ENCODE measurements at regions not wholly inside any gene's neighbourhood (a gene's known extent, or its start where the extent isn't known, plus 50 kb on each side); places are given as distances from the start of the nearest gene placed in this dataset.

- no peak for DNase-seq
These were observed 93.3 kb upstream of the SLC44A1 start for GRCh38 chr9:105150991-105151685.

DNA sequence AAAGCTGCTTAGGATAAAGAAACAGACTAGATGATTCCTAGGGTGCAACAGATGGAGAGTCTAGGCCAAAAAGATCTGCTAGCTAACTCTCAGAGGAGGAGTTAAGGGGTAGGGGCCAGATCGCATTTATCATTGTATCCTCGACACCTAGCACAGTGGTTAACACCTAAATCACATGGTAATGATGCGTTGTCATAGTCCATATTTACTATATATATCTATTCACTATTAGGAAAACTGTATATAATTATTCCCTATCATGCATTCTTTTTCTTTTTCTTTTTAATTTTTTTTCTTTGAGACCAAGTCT is 92.8 kb upstream of the SLC44A1 start:
- DNase-seq: no peak

- DNase-seq: peak in 1 of 2 donors; percentile 8
These were observed 89.7 kb upstream of the SLC44A1 start for GRCh38 chr9:105154723-105155191.

DNA sequence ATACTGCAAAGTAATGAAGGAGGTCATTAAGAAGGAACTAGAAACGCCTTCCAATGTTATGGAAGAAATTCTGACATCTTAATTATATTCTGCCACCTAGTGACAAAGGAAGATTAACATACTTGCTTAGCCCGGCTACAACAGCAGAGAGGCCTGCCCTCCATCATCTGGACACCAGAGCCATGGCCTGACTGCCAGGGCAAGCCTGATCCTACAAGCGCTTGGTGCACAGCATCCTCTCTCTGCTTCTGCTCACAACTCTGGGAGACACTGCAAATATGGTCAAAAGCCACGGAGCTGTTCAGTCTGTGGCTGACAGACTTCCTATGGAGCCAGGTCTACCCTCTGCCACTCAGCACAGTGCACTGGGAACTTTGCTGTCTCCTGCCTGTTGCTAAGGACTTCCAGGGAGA is 87.3 kb upstream of the SLC44A1 start:
- peak; percentile 13 to 39 for DNase-seq

DNA sequence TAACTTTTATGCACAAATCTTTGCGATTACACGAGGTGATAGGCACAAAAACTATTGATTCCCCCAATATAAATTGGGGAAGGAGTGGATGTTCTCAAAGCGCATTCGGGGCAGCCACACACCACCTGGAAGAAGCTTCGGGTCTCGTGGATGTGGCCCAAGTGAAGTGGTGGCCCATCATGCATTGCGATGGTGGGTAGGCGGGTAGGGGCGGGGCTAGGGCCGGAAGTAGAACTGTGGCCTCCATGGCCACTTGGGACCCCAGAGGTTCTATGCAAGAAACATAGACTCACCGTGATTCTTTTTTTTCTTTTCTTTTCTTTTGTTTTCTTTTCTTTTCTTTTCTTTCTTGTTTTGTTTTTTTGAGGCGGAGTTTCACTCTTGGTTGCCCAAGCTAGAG is 86.4 kb upstream of the SLC44A1 start:
- no peak for DNase-seq

DNA sequence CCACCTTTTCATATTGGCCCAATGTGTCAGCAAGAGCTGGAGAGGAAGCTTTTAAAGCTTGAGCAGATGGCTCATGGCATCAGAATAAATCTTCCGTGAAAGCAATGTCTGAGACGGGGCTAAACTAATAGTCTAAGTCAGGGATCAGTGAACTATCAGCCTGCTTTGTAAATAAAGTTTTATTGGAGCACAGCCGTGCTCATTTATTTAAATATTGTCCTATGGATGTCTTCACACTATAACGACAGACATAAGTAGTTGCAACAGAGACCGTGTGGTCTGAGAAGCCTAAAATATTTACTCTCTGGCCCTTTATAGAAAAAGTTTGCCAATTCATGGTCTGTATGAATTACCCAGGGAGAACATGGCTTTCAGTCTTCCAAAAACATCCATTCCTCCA is 85.6 kb upstream of the SLC44A1 start:
- no peak for DNase-seq

DNA sequence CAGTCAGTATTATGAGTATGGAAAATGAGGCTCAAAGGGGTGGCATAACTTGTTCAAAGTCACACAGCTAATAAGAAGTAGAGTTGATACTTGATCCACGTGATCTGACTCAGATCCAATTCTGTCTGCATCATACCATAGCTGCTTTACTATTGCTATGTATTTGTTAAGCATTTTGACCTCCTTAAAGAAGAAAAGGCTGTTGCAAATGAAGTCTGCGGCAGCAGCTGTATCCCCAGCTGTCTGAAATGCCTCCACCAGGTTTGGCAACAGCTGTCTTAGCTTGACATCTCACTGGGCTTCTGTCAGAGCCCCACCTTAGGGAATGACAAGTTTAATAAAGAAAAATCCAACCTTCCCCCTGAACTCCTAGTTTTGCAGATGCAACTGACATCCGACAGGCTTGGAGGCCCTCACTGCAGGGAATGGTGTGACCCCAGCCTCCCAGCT is 75.6 kb upstream of the SLC44A1 start:
- DNase-seq: no peak

DNA sequence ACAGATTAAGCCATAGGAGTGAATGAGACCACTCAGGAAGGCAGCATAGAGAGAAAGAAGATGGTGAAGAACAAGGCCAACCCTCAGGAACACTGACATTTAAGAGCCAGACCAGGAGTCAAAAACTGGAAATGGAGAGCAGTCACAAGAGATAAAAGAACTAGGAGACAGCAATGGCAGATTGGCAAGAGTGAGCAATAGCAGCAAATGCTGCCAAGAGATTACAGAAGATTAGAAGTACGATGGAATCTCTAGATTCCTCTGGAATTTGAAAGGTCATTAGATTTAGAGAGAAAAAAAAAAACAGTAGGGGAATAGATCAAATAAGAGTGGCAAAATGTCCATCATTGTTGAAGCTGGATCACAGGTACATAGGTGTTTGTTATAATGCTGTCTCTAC is 73.4 kb upstream of the SLC44A1 start:
- no peak for DNase-seq

- DNase-seq: no peak
These were observed 72.9 kb upstream of the SLC44A1 start for GRCh38 chr9:105171589-105171988.

- DNase-seq: no peak
These were observed 72.0 kb upstream of the SLC44A1 start for GRCh38 chr9:105172436-105172835.

GRCh38 chr9:105173306-105173705 is 71.1 kb upstream of the SLC44A1 start:
- no peak for DNase-seq

- DNase-seq: no peak
These were observed 70.6 kb upstream of the SLC44A1 start for GRCh38 chr9:105173826-105174225.

GRCh38 chr9:105176194-105176593 is 68.3 kb upstream of the SLC44A1 start:
- DNase-seq: no peak

- no peak for DNase-seq
These were observed 66.4 kb upstream of the SLC44A1 start for GRCh38 chr9:105178076-105178475.

- DNase-seq: no peak
These were observed 56.7 kb upstream of the SLC44A1 start for GRCh38 chr9:105187781-105188180.

GRCh38 chr9:105188746-105189145 is 55.7 kb upstream of the SLC44A1 start:
- DNase-seq: no peak

DNA sequence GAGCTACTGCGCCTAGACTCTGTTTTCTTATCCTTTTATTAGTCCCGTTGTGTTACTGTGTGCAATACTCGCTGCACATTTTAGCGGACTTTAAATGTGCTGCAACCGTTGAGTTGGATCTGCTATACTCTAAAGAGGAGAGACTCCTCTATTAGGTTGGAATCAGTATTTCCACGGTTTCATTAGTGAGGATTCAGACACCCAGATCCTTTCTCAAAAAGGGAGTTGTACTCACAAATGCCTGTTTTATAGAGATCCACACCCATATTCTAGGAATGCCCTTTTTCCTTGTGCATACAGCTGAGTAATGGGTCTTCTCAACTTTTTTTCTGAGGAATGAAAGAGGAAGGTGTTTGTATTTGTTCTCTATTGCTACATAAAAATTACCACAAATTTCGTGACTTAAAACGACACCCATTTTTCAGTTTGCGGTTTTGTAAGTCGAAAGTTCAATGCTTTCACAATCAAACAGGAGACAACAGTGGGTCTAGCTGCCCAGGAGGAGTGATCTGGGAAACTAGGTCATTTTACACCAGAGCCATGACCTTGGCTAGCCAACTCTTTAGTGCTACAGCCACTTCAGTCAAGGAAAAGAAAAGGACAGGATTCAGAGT is 52.8 kb upstream of the SLC44A1 start:
- no peak for DNase-seq

DNA sequence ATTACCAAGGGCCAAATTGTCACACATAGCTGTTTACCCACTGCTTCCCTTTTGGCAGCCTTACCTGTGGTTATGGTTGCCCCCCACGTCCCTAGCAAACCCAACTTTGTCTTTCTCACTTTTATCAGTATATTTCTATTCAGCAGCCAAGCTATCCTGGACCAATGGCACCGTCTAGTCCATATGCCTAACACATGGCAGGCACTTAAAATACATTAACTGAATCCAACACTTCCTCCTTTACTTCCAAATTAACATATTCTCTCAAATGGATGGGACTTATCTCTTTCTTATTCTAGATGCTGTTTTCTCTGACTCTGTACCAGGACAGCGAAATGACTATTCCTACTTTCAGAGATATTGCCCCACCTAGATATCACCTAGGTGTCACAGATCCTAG is 50.9 kb upstream of the SLC44A1 start:
- no peak for DNase-seq

DNA sequence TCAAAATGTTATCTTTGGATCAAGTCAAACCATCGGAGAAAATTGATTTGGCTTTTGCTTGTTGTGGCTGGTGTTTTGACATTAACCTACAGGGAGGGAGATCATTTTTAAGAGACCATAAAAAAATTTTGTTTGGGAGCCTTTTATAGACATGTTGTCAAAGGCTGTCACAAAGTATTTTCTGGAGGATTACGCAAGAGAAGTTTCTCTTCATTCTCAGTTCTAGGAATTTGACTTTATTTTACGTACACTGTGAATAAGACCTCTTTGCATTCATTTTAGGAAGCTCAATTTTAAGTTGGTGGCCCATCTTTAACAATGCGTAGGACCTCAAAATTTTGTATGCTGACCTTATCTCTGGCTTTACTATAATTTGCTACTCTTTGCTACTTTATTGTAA is 50.2 kb upstream of the SLC44A1 start:
- DNase-seq: no peak

Measured in bone marrow (tissue), 2 donors.